ENCODE measurements at regions not wholly inside any gene's neighbourhood (a gene's known extent, or its start where the extent isn't known, plus 50 kb on each side); places are given as distances from the start of the nearest gene placed in this dataset.

- no peak for TF ChIP-seq CTCF (IDR thresholded peaks at IDR 0.05)
- no peak for TF ChIP-seq POLR2A (IDR thresholded peaks at IDR 0.05)
These were observed 69.2 kb upstream of the NEURL1B start for GRCh38 chr5:172571892-172572291.
